Stimulated activated CD4-positive, alpha-beta T cell treated with anti-CD3 and anti-CD28 coated beads, TNF-alpha, amount 100 ng/mL, for 48 hours (primary cell): ENCODE measurements at regions not wholly inside any gene's neighbourhood (a gene's known extent, or its start where the extent isn't known, plus 50 kb on each side); places are given as distances from the start of the nearest gene placed in this dataset.

ENCODE experiments used
- DNase-seq, 3 donors: peaks; one replicate each; pipeline ENCODE4 v3.0.0-alpha.2; 2020; ENCODE audit warnings: low read depth in 3 of 3

GRCh38 chr12:118850244-118850825 is 131.0 kb upstream of the SRRM4 start:
- no peak for DNase-seq

- DNase-seq, result no peak
Observed at GRCh38 chr12:118851891-118852290, 129.4 kb upstream of the SRRM4 start.

DNA sequence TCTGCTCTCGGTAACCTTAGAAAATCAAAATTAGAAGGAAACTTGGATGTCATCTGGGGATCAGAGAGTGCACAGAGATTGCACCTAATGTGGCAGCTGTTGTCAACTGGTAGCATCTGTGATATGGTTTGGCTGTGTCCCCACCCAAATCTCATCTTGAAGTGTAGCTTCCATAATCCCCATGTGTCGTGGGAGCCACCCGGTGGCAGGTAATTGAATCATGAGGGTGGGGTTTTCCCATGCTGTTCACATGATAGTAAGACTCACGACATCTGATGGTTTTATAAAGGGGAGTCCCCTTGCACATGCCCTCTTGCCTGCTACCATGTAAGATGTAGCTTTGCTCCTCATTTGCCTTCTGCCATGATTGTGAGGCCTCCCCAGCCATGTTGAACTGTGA is 127.7 kb upstream of the SRRM4 start:
- DNase-seq, result no peak

DNA sequence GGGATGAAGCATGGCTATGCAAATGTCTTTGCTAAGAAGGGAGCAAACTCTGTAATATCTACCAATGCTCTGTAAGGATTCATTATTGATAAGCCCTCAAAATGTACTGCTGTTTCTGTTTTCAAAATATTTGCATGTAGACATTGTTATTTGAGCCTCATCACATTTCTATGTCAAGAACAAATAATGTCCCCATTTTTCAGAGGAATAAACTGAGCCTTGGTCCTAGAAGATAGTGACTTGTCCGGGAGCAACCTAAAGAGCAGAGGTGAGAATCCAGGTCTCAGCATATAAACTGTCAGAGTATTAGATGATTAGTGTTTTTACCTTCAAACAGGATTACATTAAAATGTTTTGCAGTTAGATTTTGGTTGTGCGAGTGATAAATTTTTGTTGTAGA is 125.5 kb upstream of the SRRM4 start:
- DNase-seq, result no peak

- no peak for DNase-seq
Observed at GRCh38 chr12:118866346-118866745, 115.0 kb upstream of the SRRM4 start.

- DNase-seq, result no peak
Observed at GRCh38 chr12:118870551-118870950, 110.8 kb upstream of the SRRM4 start.

GRCh38 chr12:118874698-118875548 is 106.4 kb upstream of the SRRM4 start:
- DNase-seq, result no peak

GRCh38 chr12:118880720-118881493 is 100.4 kb upstream of the SRRM4 start:
- DNase-seq, result no peak

GRCh38 chr12:118884226-118884625 is 97.1 kb upstream of the SRRM4 start:
- no peak for DNase-seq

GRCh38 chr12:118900993-118901392 is 80.3 kb upstream of the SRRM4 start:
- no peak for DNase-seq

- DNase-seq, result no peak
Observed at GRCh38 chr12:118908811-118909210, 72.5 kb upstream of the SRRM4 start.

- DNase-seq, result no peak
Observed at GRCh38 chr12:118912697-118913270, 68.6 kb upstream of the SRRM4 start.

DNA sequence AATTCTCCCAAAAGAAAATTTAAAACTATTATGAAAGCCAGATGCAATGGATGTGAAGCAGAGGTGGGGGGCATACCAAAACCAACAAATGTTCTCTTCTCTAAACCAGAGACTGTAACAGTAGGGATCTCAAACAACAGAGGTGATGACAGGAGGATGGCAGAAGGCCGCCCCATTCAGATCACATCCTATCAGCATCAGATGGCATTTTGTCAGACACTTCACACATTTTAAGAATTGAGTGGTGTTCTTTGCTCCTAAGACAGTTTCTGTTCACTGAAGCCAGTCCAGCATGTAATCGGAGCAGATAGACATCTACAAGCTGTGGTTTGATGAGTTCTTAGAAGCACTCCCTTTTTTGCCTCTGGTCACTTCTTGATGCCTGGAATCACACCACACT is 59.6 kb upstream of the SRRM4 start:
- DNase-seq, result no peak

DNA sequence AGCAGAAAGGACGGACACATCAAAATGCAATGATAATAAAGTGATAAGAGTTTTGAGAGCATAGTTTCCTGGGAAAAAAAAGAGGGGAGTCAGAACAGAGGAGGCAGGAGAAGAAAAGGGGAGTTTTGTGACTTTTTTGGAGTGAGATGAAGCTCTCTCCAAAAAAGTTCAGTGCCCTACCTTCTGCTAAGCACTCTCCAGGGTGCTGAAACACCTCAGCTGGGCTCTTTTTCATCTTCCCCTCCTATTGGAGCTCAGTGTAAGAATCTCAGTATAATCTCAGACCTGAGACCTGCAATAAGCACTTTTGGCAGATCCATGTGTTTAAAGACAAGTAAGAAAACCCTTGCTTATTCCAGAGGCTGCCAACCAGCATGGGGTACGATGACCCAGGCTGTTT is 58.9 kb upstream of the SRRM4 start:
- DNase-seq, result no peak

GRCh38 chr12:118925407-118925806 is 55.9 kb upstream of the SRRM4 start:
- no peak for DNase-seq

GRCh38 chr12:118925826-118926225 is 55.5 kb upstream of the SRRM4 start:
- no peak for DNase-seq
